Suprapubic skin (tissue), 4 donors: ENCODE measurements at regions not wholly inside any gene's neighbourhood (a gene's known extent, or its start where the extent isn't known, plus 50 kb on each side); places are given as distances from the start of the nearest gene placed in this dataset.

Experiments
- CTCF ChIP-seq, 2 donors: fragments of 200-600 bp in 1 of 2; fragments of 450-650 bp in 1 of 2; sonication (generic) in 1 of 2; IDR thresholded peaks; one replicate each; pipeline ENCODE4 v1.5.1; 2016 to 2019; ENCODE audit warnings: antibody characterized with exemption in 2 of 2, mild to moderate bottlenecking in 1 of 2, moderate library complexity in 1 of 2
- POLR2A ChIP-seq, 2 donors: fragments of 450-650 bp; IDR thresholded peaks; one replicate each; pipeline ENCODE4 v1.6.1; 2017; ENCODE audit warnings: antibody characterized with exemption in 2 of 2, mild to moderate bottlenecking in 2 of 2, moderate library complexity in 2 of 2
- POLR2AphosphoS5 ChIP-seq, 3 donors: sonication (generic); formaldehyde crosslinking; IDR thresholded peaks; one replicate each; pipeline ENCODE4 v1.6.1; 2017; ENCODE audit warnings: antibody characterized with exemption in 3 of 3

- no peak for TF ChIP-seq CTCF (IDR thresholded peaks at IDR 0.05)
- TF ChIP-seq POLR2A (IDR thresholded peaks at IDR 0.05): no peak
- TF ChIP-seq POLR2AphosphoS5 (IDR thresholded peaks at IDR 0.05): no peak
These were observed 346.8 kb downstream of the SQOR start for GRCh38 chr15:45981625-45982024.
